Epidermal melanocyte (primary cell): ENCODE measurements at regions not wholly inside any gene's neighbourhood (a gene's known extent, or its start where the extent isn't known, plus 50 kb on each side); places are given as distances from the start of the nearest gene placed in this dataset.
"Not testable (repeated sequence)": the region's sequence is repeated elsewhere in the genome, so short reads cannot be mapped to it uniquely, and the experiment has no call there.

Experiments used
- DNase-seq: peaks from one replicate; pipeline ENCODE4 v3.0.0; 2011; ENCODE audit warnings: low spot score; ENCODE audit not compliant: insufficient read length

GRCh38 chr11:70885281-70886231, 366.8 kb downstream of the SHANK2 start:
- no peak for DNase-seq

GRCh38 chr11:70886256-70886655, 366.1 kb downstream of the SHANK2 start:
- no peak for DNase-seq

GRCh38 chr11:70886676-70887541, 365.5 kb downstream of the SHANK2 start:
- DNase-seq, result no peak

- no peak for DNase-seq
Measured at GRCh38 chr11:70887542-70887827, 364.9 kb downstream of the SHANK2 start.

- no peak for DNase-seq
Measured at GRCh38 chr11:70888061-70888460, 364.3 kb downstream of the SHANK2 start.

GRCh38 chr11:70889411-70889810, 363.0 kb downstream of the SHANK2 start:
- no peak for DNase-seq

GRCh38 chr11:70891844-70892380, 360.5 kb downstream of the SHANK2 start:
- no peak for DNase-seq

- DNase-seq, result no peak
Measured at GRCh38 chr11:70892889-70893288, 359.5 kb downstream of the SHANK2 start.

GRCh38 chr11:70894566-70895365, 357.6 kb downstream of the SHANK2 start:
- DNase-seq, result no peak

- no peak for DNase-seq
Measured at GRCh38 chr11:70895366-70895670, 357.1 kb downstream of the SHANK2 start.

GRCh38 chr11:70897429-70897828, 354.9 kb downstream of the SHANK2 start:
- no peak for DNase-seq

GRCh38 chr11:70899616-70900015, 352.8 kb downstream of the SHANK2 start:
- no peak for DNase-seq

GRCh38 chr11:70900540-70900939, 351.8 kb downstream of the SHANK2 start:
- DNase-seq, result no peak

GRCh38 chr11:70901951-70902521, 350.3 kb downstream of the SHANK2 start:
- DNase-seq, result no peak

GRCh38 chr11:70903229-70903628, 349.1 kb downstream of the SHANK2 start:
- DNase-seq, result not testable (repeated sequence)

GRCh38 chr11:70906101-70906500, 346.3 kb downstream of the SHANK2 start:
- DNase-seq, result no peak

GRCh38 chr11:70908223-70908622, 344.2 kb downstream of the SHANK2 start:
- no peak for DNase-seq

GRCh38 chr11:70910835-70911234, 341.5 kb downstream of the SHANK2 start:
- no peak for DNase-seq

GRCh38 chr11:70912226-70912840, 340.0 kb downstream of the SHANK2 start:
- DNase-seq, result no peak

- no peak for DNase-seq
Measured at GRCh38 chr11:70913715-70914231, 338.6 kb downstream of the SHANK2 start.
